Caco-2 (cell line): ENCODE measurements at regions not wholly inside any gene's neighbourhood (a gene's known extent, or its start where the extent isn't known, plus 50 kb on each side); places are given as distances from the start of the nearest gene placed in this dataset.

ENCODE experiments used
- BruUV-seq: library from RNA; stranded (reverse); fragments of 400-500 nt; replicated peaks from 2 replicates; lab custom pipeline; 2021; lab: Mats Ljungman, UMichigan
- CTCF ChIA-PET: fragments of 300-600 bp; sonication (Branson Sonifier 250); formaldehyde crosslinking; loops from one replicate; lab custom pipeline; 2022; ENCODE audit warnings: antibody characterized with exemption; lab: Charles Lee
- POLR2A ChIA-PET: fragments of 300-600 bp; sonication (Branson Sonifier 250); formaldehyde crosslinking; loops from one replicate; lab custom pipeline; 2022; ENCODE audit warnings: antibody characterized with exemption; lab: Charles Lee
- DNase-seq, 2 experiments: peaks; one replicate each; pipeline versions ENCODE4 v3.0.0 to v3.0.0-alpha.2; 2020 to 2022
- H3K27me3 ChIP-seq: replicated peaks from 2 replicates; pipeline ENCODE4 v1.6.0; 2011; ENCODE audit warnings: low read length; ENCODE audit not compliant: control insufficient read depth, insufficient read depth
- H3K36me3 ChIP-seq: 2 replicates; pipeline ENCODE4 v1.5.1; 2011; ENCODE audit warnings: low read length; ENCODE audit not compliant: control insufficient read depth, insufficient read depth
- H3K4me1 ChIP-seq: fragments of 250-450 bp; sonication (Bioruptor Pico); 2 replicates; pipeline ENCODE4 v1.5.1; 2020; ENCODE audit warnings: mild to moderate bottlenecking
- H3K4me3 ChIP-seq: 2 replicates; pipeline ENCODE4 v1.5.1; 2011; ENCODE audit warnings: low read depth, mild to moderate bottlenecking, control low read depth, low read length
- H3K9me3 ChIP-seq: fragments of 250-450 bp; sonication (Bioruptor Pico); 2 replicates; pipeline ENCODE4 v1.5.1; 2020; ENCODE audit warnings: mild to moderate bottlenecking, moderate library complexity
- H3K27ac Mint-ChIP-seq: one replicate; pipeline ENCODE4 v1.8.0; 2022; ENCODE audit warnings: mixed read lengths; ENCODE audit not compliant: unreplicated experiment
- H3K27me3 Mint-ChIP-seq: one replicate; pipeline ENCODE4 v1.8.0; 2022; ENCODE audit warnings: mixed read lengths; ENCODE audit not compliant: insufficient read depth, unreplicated experiment
- H3K36me3 Mint-ChIP-seq: one replicate; pipeline ENCODE4 v1.8.0; 2022; ENCODE audit warnings: mild to moderate bottlenecking, mixed read lengths; ENCODE audit not compliant: insufficient read depth, unreplicated experiment
- H3K4me1 Mint-ChIP-seq: one replicate; pipeline ENCODE4 v1.8.0; 2022; ENCODE audit warnings: low read depth, mixed read lengths; ENCODE audit not compliant: unreplicated experiment
- H3K4me3 Mint-ChIP-seq: one replicate; pipeline ENCODE4 v1.8.0; 2022; ENCODE audit warnings: mild to moderate bottlenecking, moderate library complexity, mixed read lengths; ENCODE audit not compliant: unreplicated experiment
- H3K9me3 Mint-ChIP-seq: one replicate; pipeline ENCODE4 v1.8.0; 2022; ENCODE audit warnings: mixed read lengths; ENCODE audit not compliant: unreplicated experiment
- intact Hi-C: fragments of 100-400 bp; cut with micrococcal nuclease; formaldehyde crosslinking; loops from one replicate; pipeline ENCODE4 v1.10.0; 2022; ENCODE audit not compliant: unreplicated experiment
- TF ChIP-seq, protein P1 (sequence below), 2 experiments: fragments of 200-600 bp in 1 of 2; IDR thresholded peaks; 1 replicate in 1 of 2; 2 replicates in 1 of 2; pipeline versions ENCODE4 v1.5.1 to v1.8.0; 2011 to 2022; ENCODE audit warnings: antibody characterized with exemption in 1 of 2, control low read depth in 1 of 2, inconsistent platforms in 1 of 2, low read depth in 1 of 2, low read length in 1 of 2, mild to moderate bottlenecking in 1 of 2, moderate library complexity in 1 of 2; ENCODE audit not compliant: insufficient read depth in 1 of 2, severe bottlenecking in 1 of 2, unreplicated experiment in 1 of 2

- POLR2A ChIA-PET: no interaction called here
- H3K4me3 ChIP-seq: no peak overlapping the region
- no TSS peak for BruUV-seq
- no peaks in the 10 kb centered on the region for H3K36me3 ChIP-seq
- H3K4me1 Mint-ChIP-seq: no peaks in the 10 kb centered on the region
- no peak overlapping the region for H3K27ac Mint-ChIP-seq
- no peak for DNase-seq
- H3K4me3 Mint-ChIP-seq: no peak overlapping the region
- peaks cover 19% of the 10 kb centered on the region for H3K9me3 Mint-ChIP-seq
- no peaks in the 10 kb centered on the region for H3K36me3 Mint-ChIP-seq
- TF ChIP-seq, protein P1, sequence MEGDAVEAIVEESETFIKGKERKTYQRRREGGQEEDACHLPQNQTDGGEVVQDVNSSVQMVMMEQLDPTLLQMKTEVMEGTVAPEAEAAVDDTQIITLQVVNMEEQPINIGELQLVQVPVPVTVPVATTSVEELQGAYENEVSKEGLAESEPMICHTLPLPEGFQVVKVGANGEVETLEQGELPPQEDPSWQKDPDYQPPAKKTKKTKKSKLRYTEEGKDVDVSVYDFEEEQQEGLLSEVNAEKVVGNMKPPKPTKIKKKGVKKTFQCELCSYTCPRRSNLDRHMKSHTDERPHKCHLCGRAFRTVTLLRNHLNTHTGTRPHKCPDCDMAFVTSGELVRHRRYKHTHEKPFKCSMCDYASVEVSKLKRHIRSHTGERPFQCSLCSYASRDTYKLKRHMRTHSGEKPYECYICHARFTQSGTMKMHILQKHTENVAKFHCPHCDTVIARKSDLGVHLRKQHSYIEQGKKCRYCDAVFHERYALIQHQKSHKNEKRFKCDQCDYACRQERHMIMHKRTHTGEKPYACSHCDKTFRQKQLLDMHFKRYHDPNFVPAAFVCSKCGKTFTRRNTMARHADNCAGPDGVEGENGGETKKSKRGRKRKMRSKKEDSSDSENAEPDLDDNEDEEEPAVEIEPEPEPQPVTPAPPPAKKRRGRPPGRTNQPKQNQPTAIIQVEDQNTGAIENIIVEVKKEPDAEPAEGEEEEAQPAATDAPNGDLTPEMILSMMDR (IDR thresholded peaks at IDR 0.05; ENCODE audit: insufficient read depth in 1 of 2, low read depth in 1 of 2, low read length in 1 of 2, severe bottlenecking in 1 of 2, unreplicated experiment in 1 of 2): no peak
- peaks cover 7% of the 10 kb centered on the region; the same call in 1 of the 2 replicates for H3K9me3 ChIP-seq
- H3K27me3 Mint-ChIP-seq: no peaks in the 10 kb centered on the region
- no peaks in the 10 kb centered on the region for H3K27me3 ChIP-seq
- no peaks in the 10 kb centered on the region for H3K4me1 ChIP-seq
- intact Hi-C loops: no loop called here
- CTCF ChIA-PET: no interaction called here
Observed at GRCh38 chr5:29185558-29185957, 2007.9 kb upstream of the CDH6 start.

- POLR2A ChIA-PET: no interaction called here
- H3K4me3 Mint-ChIP-seq: no peak overlapping the region
- no peaks in the 10 kb centered on the region for H3K9me3 Mint-ChIP-seq
- no peaks in the 10 kb centered on the region for H3K27me3 ChIP-seq
- CTCF ChIA-PET: no interaction called here
- no peak overlapping the region for H3K4me3 ChIP-seq
- no TSS peak for BruUV-seq
- intact Hi-C loops: no loop called here
- no peaks in the 10 kb centered on the region for H3K4me1 ChIP-seq
- H3K4me1 Mint-ChIP-seq: no peaks in the 10 kb centered on the region
- no peak for DNase-seq
- TF ChIP-seq, protein P1 (IDR thresholded peaks at IDR 0.05; ENCODE audit: insufficient read depth in 1 of 2, low read depth in 1 of 2, low read length in 1 of 2, severe bottlenecking in 1 of 2, unreplicated experiment in 1 of 2): no peak
- H3K27ac Mint-ChIP-seq: no peak overlapping the region
- no peaks in the 10 kb centered on the region for H3K9me3 ChIP-seq
- H3K27me3 Mint-ChIP-seq: no peaks in the 10 kb centered on the region
- no peaks in the 10 kb centered on the region for H3K36me3 Mint-ChIP-seq
- H3K36me3 ChIP-seq: no peaks in the 10 kb centered on the region
Observed at GRCh38 chr5:29175774-29176173, 2017.7 kb upstream of the CDH6 start.

DNA sequence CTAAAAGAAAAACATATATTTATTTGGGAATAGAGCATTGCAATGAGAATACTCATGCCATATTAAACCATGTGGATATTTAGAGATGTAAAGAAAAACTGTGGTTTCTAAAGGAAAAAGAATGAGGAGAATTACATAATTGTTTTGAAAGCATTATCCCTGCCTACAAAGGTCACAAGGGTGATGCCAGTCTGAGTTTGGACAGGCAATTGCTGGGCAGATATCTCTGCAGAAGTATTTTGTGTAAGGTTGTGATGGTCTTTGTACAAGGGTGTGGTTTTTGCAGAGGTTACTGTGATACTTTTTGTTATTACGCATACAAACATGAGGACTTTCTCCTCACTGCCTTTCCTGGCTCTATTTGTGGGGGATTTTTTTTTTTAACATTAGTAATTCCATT, 2022.9 kb upstream of the CDH6 start:
- Mint-ChIP-seq H3K9me3 (no peaks in the 10 kb centered on the region), H3K36me3 (no peaks in the 10 kb centered on the region), H3K27ac (no peak overlapping the region), H3K27me3 (no peaks in the 10 kb centered on the region), H3K4me3 (no peak overlapping the region), H3K4me1 (no peaks in the 10 kb centered on the region)
- POLR2A ChIA-PET: no interaction called here
- H3K27me3 ChIP-seq: no peaks in the 10 kb centered on the region
- intact Hi-C loops: no loop called here
- no TSS peak for BruUV-seq
- TF ChIP-seq, protein P1 (IDR thresholded peaks at IDR 0.05; ENCODE audit: insufficient read depth in 1 of 2, low read depth in 1 of 2, low read length in 1 of 2, severe bottlenecking in 1 of 2, unreplicated experiment in 1 of 2): no peak
- no peaks in the 10 kb centered on the region for H3K36me3 ChIP-seq
- no peak overlapping the region for H3K4me3 ChIP-seq
- no peak for DNase-seq
- CTCF ChIA-PET: no interaction called here
- no peaks in the 10 kb centered on the region for H3K9me3 ChIP-seq
- no peaks in the 10 kb centered on the region for H3K4me1 ChIP-seq
